G401 (cell line): ENCODE measurements at regions not wholly inside any gene's neighbourhood (a gene's known extent, or its start where the extent isn't known, plus 50 kb on each side); places are given as distances from the start of the nearest gene placed in this dataset.

Experiments used
- DNase-seq: peaks from one replicate; pipeline ENCODE4 v3.0.0-alpha.2; 2015; ENCODE audit warnings: low spot score
- in situ Hi-C: cut with HindIII; loops from 2 replicates; pipeline ENCODE4 v1.10.0; 2016; ENCODE audit warnings: low sequenced_read_pairs, mixed read lengths

DNA sequence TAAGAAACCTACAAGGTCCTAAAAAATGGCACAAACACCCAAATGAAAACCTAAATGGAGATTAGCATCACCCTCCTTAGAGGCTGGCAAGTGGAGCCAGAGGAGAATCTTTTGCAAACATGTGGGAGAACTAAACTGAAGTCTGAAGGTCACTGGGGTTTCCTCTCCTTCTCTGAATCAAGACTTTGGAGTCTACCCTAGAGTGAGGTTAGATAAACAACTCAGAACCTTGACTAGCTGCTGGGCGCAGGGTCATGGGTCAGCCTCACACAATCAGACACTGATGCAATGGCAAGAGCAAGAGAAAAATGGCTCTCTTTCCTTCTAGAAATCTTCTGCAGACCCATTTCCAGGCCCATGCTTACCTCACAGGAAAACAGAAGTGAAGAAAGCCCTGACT lies 165.8 kb downstream of the KCTD12 start:
- in situ Hi-C loops = no loop called here

DNA sequence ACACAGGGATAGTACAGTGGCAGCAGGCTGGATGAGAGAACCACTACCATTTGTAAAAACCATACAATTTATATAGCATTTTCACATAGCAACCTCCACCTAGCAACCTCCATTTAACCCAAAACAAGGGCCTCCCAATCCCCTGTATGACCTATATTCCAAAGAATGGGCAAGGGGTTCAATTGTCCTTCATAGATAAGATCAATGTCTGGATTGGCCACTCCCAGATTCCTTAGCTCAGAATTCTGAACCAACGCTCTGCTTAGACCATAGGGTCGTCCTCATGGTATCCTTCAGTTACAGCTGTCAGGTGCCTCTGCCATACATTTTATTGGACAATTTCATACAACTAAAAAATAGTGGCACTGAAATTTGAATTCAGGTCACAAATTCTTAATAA lies 166.2 kb downstream of the KCTD12 start:
- DNase-seq = no peak
- in situ Hi-C loops = no loop called here

More for the DNA sequence above, 165.8 kb downstream of the KCTD12 start:
- no peak for DNase-seq

DNA sequence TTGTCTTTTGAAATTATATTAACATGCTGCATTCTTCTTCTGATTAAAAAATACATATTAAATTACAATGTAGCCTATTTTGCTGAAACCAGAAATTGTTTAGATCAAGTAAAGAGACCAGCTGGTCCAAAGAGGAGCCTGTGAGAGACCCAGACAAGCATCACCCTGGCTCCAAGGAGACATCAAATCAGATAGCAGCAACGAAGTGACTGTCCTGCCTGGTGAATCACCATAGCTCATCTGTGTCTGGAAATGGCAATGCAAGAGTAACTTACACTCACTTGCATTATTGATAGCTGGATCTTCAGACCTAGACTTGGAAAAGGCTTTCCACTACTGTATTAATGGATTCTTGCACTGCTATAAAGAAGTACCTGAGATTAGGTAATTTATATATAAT lies 169.1 kb downstream of the KCTD12 start:
- in situ Hi-C loops = no loop called here
- no peak for DNase-seq

GRCh38 chr13:76715621-76716020 lies 170.6 kb downstream of the KCTD12 start:
- in situ Hi-C loops = no loop called here
- no peak for DNase-seq

DNA sequence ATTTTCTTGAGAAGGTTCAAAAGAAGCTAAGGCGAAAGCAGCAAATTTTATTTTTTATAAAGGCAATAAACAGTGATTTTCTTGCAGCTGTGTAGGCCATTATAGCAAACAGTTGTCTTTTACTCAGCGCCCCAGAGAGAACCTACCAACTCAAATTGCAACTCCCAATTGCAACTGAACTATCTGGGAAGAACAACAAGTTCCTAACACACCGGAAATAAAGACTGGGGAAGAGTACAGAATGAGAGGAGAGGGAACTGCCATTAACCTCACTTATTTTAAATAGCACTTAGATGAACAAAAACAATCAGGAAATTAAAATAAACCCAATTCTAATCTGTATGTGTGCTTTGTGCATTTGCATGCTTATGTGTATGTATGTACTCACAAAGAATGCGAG lies 171.1 kb downstream of the KCTD12 start:
- no peak for DNase-seq
- in situ Hi-C loops = no loop called here

DNA sequence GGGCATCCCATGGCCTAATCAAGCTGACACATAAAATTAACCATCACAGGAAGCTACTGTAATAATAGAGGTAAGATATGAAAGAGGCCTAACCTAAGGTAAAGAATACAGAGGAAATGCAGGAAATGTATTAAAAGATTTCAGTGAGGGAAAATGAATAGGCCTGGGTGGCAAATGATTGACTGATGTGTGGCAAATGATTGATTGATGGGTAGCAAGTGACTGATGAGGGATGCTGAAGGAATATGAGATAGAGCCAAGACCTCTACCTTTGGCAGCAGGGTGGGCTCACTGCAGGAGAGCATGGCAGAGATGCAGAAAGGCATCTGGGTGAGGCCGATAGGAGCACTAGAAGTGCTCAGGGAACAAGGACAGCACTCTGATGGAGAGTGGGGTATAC lies 172.9 kb downstream of the KCTD12 start:
- no peak for DNase-seq

DNA sequence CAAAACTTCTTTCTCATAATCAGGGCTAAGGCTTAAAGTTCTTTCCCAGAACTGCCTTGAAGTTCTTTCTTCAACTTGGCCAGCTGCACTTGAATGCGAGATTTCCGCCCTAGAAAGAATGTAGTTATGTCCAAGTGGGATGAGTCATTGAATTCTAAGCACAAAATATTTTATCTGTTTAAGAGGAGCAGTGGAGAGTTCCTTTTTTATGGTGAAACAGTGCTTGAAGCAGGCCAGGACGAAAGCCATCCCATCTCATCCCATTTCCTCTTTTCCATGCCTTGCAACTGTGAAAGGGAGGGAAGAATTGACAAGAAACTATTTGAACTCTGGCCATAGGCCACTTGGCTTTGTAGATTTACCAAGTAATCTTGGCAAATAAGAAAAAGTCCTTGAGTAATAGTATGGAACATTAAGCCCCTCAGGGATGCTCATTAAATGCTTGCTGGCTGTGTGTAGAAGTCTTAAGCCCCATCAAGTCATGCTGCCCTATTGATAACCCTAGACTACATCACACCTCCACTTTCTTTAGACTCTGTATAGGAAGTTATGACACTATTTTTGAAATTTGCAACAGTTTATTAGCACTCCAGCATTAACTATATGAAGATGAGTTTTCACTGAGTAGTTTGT lies 174.5 kb downstream of the KCTD12 start:
- in situ Hi-C loops = no loop called here
- DNase-seq = no peak

More for the DNA sequence above, 172.9 kb downstream of the KCTD12 start:
- in situ Hi-C loops = no loop called here

DNA sequence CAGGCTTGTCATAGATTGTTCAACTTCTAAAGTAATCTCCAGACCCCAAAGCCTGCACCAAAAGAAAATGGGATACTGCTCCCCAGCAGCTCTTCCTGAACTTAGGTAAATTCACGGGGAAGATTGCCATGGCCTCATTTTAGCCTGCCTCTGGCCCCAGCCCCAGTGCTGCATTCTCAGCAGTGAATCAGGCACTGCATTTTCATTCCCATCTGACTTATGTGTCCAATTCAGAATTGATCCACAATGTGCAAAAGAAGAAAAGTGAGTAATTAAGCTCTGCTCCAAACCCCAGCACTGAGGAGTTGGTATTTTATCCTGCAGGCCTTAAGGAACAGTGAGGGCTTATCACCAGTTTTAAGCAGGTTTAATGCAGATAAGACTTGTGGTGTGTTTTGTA lies 176.4 kb downstream of the KCTD12 start:
- in situ Hi-C loops = no loop called here

DNA sequence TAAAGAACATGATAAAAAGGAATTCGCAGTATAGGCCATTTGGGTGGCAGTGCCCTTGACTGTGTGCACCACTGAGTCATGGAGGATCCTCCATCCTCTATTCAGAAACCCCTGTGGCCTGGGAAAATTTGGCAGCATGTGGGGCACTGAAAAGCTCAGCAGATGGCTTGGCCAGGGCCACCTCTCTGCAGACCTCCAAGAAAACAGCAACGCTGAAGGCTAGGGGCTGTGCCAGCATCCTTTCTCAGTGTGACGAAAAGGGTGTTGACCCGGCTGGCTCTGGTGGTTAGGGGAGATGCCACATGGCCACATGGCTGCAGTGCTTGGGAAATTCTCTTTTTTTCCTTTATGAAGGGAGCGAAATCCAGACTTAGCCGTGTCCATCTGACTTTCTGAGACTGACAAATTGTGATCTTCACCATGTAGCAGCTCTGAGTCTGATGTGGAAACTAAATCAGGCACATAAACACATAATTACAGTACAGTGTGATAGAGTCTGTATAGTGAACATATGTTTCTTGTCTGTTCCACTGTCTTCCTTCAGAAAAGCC lies 178.0 kb downstream of the KCTD12 start:
- in situ Hi-C loops = no loop called here
- peak; percentile 96 for DNase-seq

More for the DNA sequence above, 176.4 kb downstream of the KCTD12 start:
- DNase-seq = peak; percentile 32

- DNase-seq = no peak
- in situ Hi-C loops = no loop called here
Measured at GRCh38 chr13:76707360-76707759, 178.8 kb downstream of the KCTD12 start.

DNA sequence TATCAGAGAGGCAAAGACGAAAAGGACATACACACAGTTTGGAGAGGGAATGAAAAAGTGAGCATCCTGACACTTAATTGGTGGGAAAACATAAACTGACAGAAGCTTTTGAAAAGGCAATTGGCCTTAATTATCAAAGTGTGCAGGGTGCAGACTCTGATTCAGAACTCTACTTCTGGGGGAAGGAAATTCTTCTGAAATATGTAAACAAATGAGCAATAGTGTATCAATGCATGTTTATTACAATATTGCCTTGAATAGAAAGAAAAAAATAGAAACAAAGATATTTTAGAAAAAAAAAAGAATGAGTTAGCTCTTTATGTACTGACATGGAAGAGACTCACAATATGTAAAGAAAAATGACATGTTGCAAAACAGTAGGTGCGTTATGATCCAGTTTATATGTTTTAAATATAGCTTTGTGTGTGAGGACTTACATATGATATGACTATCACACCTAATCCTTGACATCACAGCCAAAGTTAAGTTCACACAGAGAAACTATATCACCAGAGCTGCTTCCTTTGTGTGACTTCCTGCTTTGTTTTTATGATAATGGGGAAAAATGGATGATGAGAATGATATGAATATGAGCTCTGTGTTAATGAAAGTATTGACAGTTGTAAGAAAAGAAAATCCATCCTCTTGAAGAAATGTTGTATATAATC lies 182.4 kb downstream of the KCTD12 start:
- in situ Hi-C loops = no loop called here
- DNase-seq = no peak

GRCh38 chr13:76703216-76703615 lies 183.0 kb downstream of the KCTD12 start:
- no peak for DNase-seq
- in situ Hi-C loops = no loop called here

GRCh38 chr13:76697288-76697687 lies 188.9 kb downstream of the KCTD12 start:
- in situ Hi-C loops = no loop called here

GRCh38 chr13:76696370-76696769 lies 189.8 kb downstream of the KCTD12 start:
- DNase-seq = no peak
- in situ Hi-C loops = no loop called here

More at GRCh38 chr13:76697288-76697687, 188.9 kb downstream of the KCTD12 start:
- DNase-seq = no peak

DNA sequence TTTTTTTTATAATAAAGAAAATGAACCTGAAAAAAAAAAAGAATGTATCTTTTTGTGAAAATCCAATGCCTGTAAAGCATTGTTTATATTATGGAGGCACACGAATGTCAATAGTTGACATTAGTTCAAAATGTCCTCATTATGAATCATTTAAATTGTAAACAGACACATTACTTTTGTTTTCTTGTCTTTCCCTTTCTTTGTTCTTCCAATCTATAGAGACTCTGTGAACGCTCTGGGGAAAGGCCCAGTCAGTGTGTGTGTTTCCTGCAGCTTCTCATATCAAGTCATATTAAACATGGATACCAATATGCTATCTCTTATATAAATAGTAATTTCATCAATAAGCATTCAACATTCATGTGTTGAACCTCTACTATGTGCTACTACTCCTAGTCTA lies 193.1 kb downstream of the KCTD12 start:
- in situ Hi-C loops = no loop called here
- no peak for DNase-seq

- DNase-seq = peak; percentile 95
- in situ Hi-C loops = no loop called here
Measured at GRCh38 chr13:76692346-76692745, 193.9 kb downstream of the KCTD12 start.

- in situ Hi-C loops = no loop called here
- DNase-seq = no peak
Measured at GRCh38 chr13:76690611-76691010, 195.6 kb downstream of the KCTD12 start.

DNA sequence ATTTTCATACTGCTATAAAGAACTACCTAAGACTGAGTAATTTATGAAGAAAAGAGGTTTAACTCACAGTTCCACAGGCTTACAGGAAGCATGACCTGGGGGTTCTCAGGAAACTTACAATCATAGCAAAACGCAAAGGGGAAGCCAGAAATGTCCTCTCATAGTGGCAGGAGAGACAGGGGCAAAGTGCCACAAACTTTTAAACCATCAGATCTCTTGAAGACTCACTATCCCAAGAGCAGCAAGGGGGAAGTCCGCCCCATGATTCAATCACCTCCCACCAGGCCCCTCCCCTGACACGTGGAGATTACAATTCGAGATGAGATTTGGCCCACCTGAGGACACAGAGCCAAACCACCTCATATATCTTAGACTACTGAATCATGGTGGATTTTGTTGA lies 198.7 kb downstream of the KCTD12 start:
- in situ Hi-C loops = no loop called here
- DNase-seq = no peak

GRCh38 chr13:76685938-76686337 lies 200.3 kb downstream of the KCTD12 start:
- in situ Hi-C loops = no loop called here

GRCh38 chr13:76684336-76684735 lies 201.9 kb downstream of the KCTD12 start:
- no peak for DNase-seq
- in situ Hi-C loops = no loop called here

More at GRCh38 chr13:76685938-76686337, 200.3 kb downstream of the KCTD12 start:
- DNase-seq = no peak

DNA sequence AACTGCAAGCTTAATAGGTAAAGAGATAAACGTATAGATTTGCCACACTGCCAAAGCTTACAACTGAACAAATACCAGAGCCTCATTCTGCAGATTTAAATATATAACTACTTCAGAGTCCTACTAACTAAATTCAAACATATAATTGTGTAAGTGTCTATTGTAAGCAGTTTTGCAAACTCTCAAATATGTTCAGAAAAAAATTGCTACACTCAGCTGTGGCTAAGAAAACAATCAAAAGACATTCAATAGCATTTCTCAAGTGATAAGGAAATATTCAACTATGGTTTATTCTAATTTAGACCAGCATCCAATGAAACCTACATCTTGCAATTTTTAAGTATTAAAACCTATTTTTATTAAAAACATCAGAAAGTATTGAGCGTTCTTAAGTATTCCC lies 202.4 kb downstream of the KCTD12 start:
- in situ Hi-C loops = no loop called here
- no peak for DNase-seq
